SK-N-SH treated with all-trans-retinoic acid at 6 μM for 48 hours (cell line): ENCODE measurements at regions not wholly inside any gene's neighbourhood (a gene's known extent, or its start where the extent isn't known, plus 50 kb on each side); places are given as distances from the start of the nearest gene placed in this dataset.

Experiments used
- ATAC-seq: fragments of 200-7000 bp; cut with Tn5 transposase; 3 replicates; pipeline ENCODE4 v1.9.1; 2020; ENCODE audit warnings: mild to moderate bottlenecking, moderate library complexity
- ARNTL ChIP-seq: fragments of 450-650 bp; formaldehyde crosslinking; IDR thresholded peaks from 2 replicates; pipeline ENCODE4 v1.5.0; 2020; ENCODE audit warnings: low read depth, mild to moderate bottlenecking, moderate library complexity, borderline replicate concordance
- BACH2 ChIP-seq: fragments of 250-450 bp; sonication (Bioruptor Pico); IDR thresholded peaks from 2 replicates; pipeline ENCODE4 v1.9.0; 2021; ENCODE audit warnings: mild to moderate bottlenecking, borderline replicate concordance
- CREB5 ChIP-seq: fragments of 250-450 bp; sonication (Bioruptor Pico); IDR thresholded peaks from 2 replicates; pipeline ENCODE4 v1.5.1; 2020; ENCODE audit warnings: low read depth, mild to moderate bottlenecking, moderate library complexity
- CSDC2 ChIP-seq: fragments of 250-450 bp; sonication (Bioruptor Pico); IDR thresholded peaks from 2 replicates; pipeline ENCODE4 v1.5.0; 2020; ENCODE audit warnings: mild to moderate bottlenecking, moderate library complexity
- CSRNP3 ChIP-seq: fragments of 250-450 bp; sonication (Bioruptor Pico); IDR thresholded peaks from 2 replicates; pipeline ENCODE4 v1.5.1; 2021; ENCODE audit warnings: mild to moderate bottlenecking, moderate library complexity
- ESRRG ChIP-seq: fragments of 250-450 bp; sonication (Bioruptor Pico); IDR thresholded peaks from 2 replicates; pipeline ENCODE4 v1.6.1; 2021; ENCODE audit warnings: mild to moderate bottlenecking
- GLIS3 ChIP-seq: fragments of 250-450 bp; sonication (Bioruptor Pico); IDR thresholded peaks from 2 replicates; pipeline ENCODE4 v1.5.0; 2020; ENCODE audit warnings: mild to moderate bottlenecking, moderate library complexity
- ISL1 ChIP-seq: fragments of 250-450 bp; sonication (Bioruptor Pico); IDR thresholded peaks from 2 replicates; pipeline ENCODE4 v2.1.2; 2022; ENCODE audit warnings: mild to moderate bottlenecking, moderate library complexity
- OSR1 ChIP-seq: fragments of 250-450 bp; sonication (Bioruptor Pico); IDR thresholded peaks from 2 replicates; pipeline ENCODE4 v1.8.0; 2022; ENCODE audit warnings: moderate library complexity, mild to moderate bottlenecking, inconsistent platforms
- PATZ1 ChIP-seq: fragments of 250-450 bp; sonication (Bioruptor Pico); IDR thresholded peaks from 2 replicates; pipeline ENCODE4 v1.8.0; 2020; ENCODE audit warnings: mild to moderate bottlenecking, moderate library complexity, borderline replicate concordance
- POU6F1 ChIP-seq: fragments of 250-450 bp; sonication (Bioruptor Pico); IDR thresholded peaks from 2 replicates; pipeline ENCODE4 v1.8.0; 2021; ENCODE audit warnings: low read depth, mild to moderate bottlenecking, moderate library complexity, borderline replicate concordance
- PPARA ChIP-seq: fragments of 250-450 bp; sonication (Bioruptor Pico); IDR thresholded peaks from 2 replicates; pipeline ENCODE4 v1.5.0; 2020; ENCODE audit warnings: mild to moderate bottlenecking, borderline replicate concordance
- RARB ChIP-seq: fragments of 250-450 bp; sonication (Bioruptor Pico); IDR thresholded peaks from 2 replicates; pipeline ENCODE4 v1.8.0; 2021; ENCODE audit warnings: mild to moderate bottlenecking, moderate library complexity
- SNAI2 ChIP-seq: fragments of 250-450 bp; sonication (Bioruptor Pico); IDR thresholded peaks from 2 replicates; pipeline ENCODE4 v1.5.0; 2020; ENCODE audit warnings: mild to moderate bottlenecking, moderate library complexity
- TCF4 ChIP-seq: fragments of 250-450 bp; sonication (Bioruptor Pico); IDR thresholded peaks from 2 replicates; pipeline ENCODE4 v1.8.0; 2021; ENCODE audit warnings: mild to moderate bottlenecking, moderate library complexity, borderline replicate concordance
- TOX ChIP-seq: fragments of 250-450 bp; sonication (Bioruptor Pico); IDR thresholded peaks from 2 replicates; pipeline ENCODE4 v1.8.0; 2021; ENCODE audit warnings: mild to moderate bottlenecking, moderate library complexity, borderline replicate concordance
- TSHZ2 ChIP-seq: fragments of 250-450 bp; sonication (Bioruptor Pico); IDR thresholded peaks from 2 replicates; pipeline ENCODE4 v1.5.0; 2020; ENCODE audit warnings: mild to moderate bottlenecking, moderate library complexity
- ZC3H10 ChIP-seq: fragments of 250-450 bp; sonication (Bioruptor Pico); IDR thresholded peaks from 2 replicates; pipeline ENCODE4 v1.5.1; 2021; ENCODE audit warnings: mild to moderate bottlenecking, moderate library complexity
- ZFP3 ChIP-seq: fragments of 250-450 bp; sonication (Bioruptor Pico); IDR thresholded peaks from 2 replicates; pipeline ENCODE4 v1.5.0; 2020; ENCODE audit warnings: mild to moderate bottlenecking, moderate library complexity
- ZFP30 ChIP-seq: fragments of 450-650 bp; formaldehyde crosslinking; IDR thresholded peaks from 2 replicates; pipeline ENCODE4 v1.5.0; 2022; ENCODE audit warnings: mild to moderate bottlenecking, moderate library complexity
- ZNF565 ChIP-seq: fragments of 450-650 bp; formaldehyde crosslinking; conservative IDR thresholded peaks from 2 replicates; pipeline ENCODE4 v1.5.0; 2020; ENCODE audit warnings: low read depth, mild to moderate bottlenecking, moderate library complexity
- ZNF70 ChIP-seq: fragments of 450-650 bp; formaldehyde crosslinking; IDR thresholded peaks from 2 replicates; pipeline ENCODE4 v1.5.0; 2020; ENCODE audit warnings: mild to moderate bottlenecking, moderate library complexity
- ZNF8 ChIP-seq: fragments of 450-650 bp; formaldehyde crosslinking; IDR thresholded peaks from 2 replicates; pipeline ENCODE4 v1.5.0; 2020; ENCODE audit warnings: mild to moderate bottlenecking, moderate library complexity

GRCh38 chr11:90908074-90908473, 685.2 kb upstream of the CHORDC1 start (continued):
- TF ChIP-seq TSHZ2 (CRISPR knock-in tag) (no peak), ZFP3 (no peak), RARB (CRISPR knock-in tag) (no peak), ZC3H10 (no peak)

GRCh38 chr11:90895850-90896249, 673.0 kb upstream of the CHORDC1 start:
- TF ChIP-seq PATZ1 = no peak
- no peak for TF ChIP-seq GLIS3 (CRISPR knock-in tag)
- no peak for TF ChIP-seq TOX (CRISPR knock-in tag)
- TF ChIP-seq ISL1 (CRISPR knock-in tag) = no peak
- TF ChIP-seq ARNTL = no peak
- no peak for TF ChIP-seq ZC3H10
- TF ChIP-seq ZFP3 = no peak
- no peak for TF ChIP-seq CSRNP3 (CRISPR knock-in tag)
- no peak for TF ChIP-seq POU6F1 (CRISPR knock-in tag)
- no peak for TF ChIP-seq ZNF8 (CRISPR knock-in tag)
- no peak for TF ChIP-seq ZFP30 (CRISPR knock-in tag)
- TF ChIP-seq ZNF70 = no peak
- no peak for TF ChIP-seq BACH2 (CRISPR knock-in tag)
- no peak for TF ChIP-seq PPARA (CRISPR knock-in tag)
- TF ChIP-seq SNAI2 (CRISPR knock-in tag) = no peak
- no peak for TF ChIP-seq CSDC2 (CRISPR knock-in tag)
- TF ChIP-seq RARB (CRISPR knock-in tag) = no peak
- no peak for TF ChIP-seq ZNF565
- no peak for ATAC-seq

- TF ChIP-seq RARB (CRISPR knock-in tag) (no peak), ZNF565 (no peak), OSR1 (CRISPR knock-in tag) (no peak), TOX (CRISPR knock-in tag) (no peak), ARNTL (no peak)
- TF ChIP-seq, all 23 proteins: peak for 0
These were observed 667.5 kb upstream of the CHORDC1 start for GRCh38 chr11:90890347-90890746.

GRCh38 chr11:90884181-90884580, 661.3 kb upstream of the CHORDC1 start:
- ATAC-seq = no peak
- TF ChIP-seq PPARA (CRISPR knock-in tag) (no peak), ZNF70 (no peak), GLIS3 (CRISPR knock-in tag) (no peak), TCF4 (no peak), TOX (CRISPR knock-in tag) (no peak), OSR1 (CRISPR knock-in tag) (no peak), SNAI2 (CRISPR knock-in tag) (no peak), ZFP30 (CRISPR knock-in tag) (no peak), ZNF8 (CRISPR knock-in tag) (no peak), ARNTL (no peak), ISL1 (CRISPR knock-in tag) (no peak), ESRRG (CRISPR knock-in tag) (no peak), RARB (CRISPR knock-in tag) (no peak), POU6F1 (CRISPR knock-in tag) (no peak), CREB5 (CRISPR knock-in tag) (no peak), PATZ1 (no peak)

More at GRCh38 chr11:90890347-90890746, 667.5 kb upstream of the CHORDC1 start:
- no peak for ATAC-seq
